BJ (cell line): ENCODE measurements at regions not wholly inside any gene's neighbourhood (a gene's known extent, or its start where the extent isn't known, plus 50 kb on each side); places are given as distances from the start of the nearest gene placed in this dataset.
A peak's percentile ranks its signal among the peaks of the same experiment; 100 is the strongest.

Experiments
- CTCF ChIA-PET: fragments of 350-600 bp; formaldehyde crosslinking; extraction: SDS; loops from one replicate; lab custom pipeline; 2021; ENCODE audit warnings: antibody characterized with exemption, inconsistent platforms; lab: Yijun Ruan, JAX
- POLR2A ChIA-PET: fragments of 300-600 bp; sonication (Branson Sonifier 250); formaldehyde crosslinking; extraction: SDS; loops from one replicate; lab custom pipeline; 2021; ENCODE audit warnings: antibody characterized with exemption; lab: Charles Lee
- DNase-seq: peaks from one replicate; pipeline ENCODE4 v3.0.0-alpha.2; 2011; ENCODE audit warnings: low read depth
- H3K27me3 ChIP-seq: 2 replicates; pipeline ENCODE4 v1.6.0; 2011; ENCODE audit warnings: low read length; ENCODE audit not compliant: control insufficient read depth, insufficient read depth
- H3K36me3 ChIP-seq: 2 replicates; pipeline ENCODE4 v1.5.1; 2011; ENCODE audit warnings: low read length; ENCODE audit not compliant: control insufficient read depth, insufficient read depth
- H3K4me3 ChIP-seq: 2 replicates; pipeline ENCODE4 v1.5.1; 2011; ENCODE audit warnings: low read depth, mild to moderate bottlenecking, control low read depth, low read length
- CTCF ChIP-seq: IDR thresholded peaks from 2 replicates; pipeline ENCODE4 v1.5.1; 2011; ENCODE audit warnings: low read depth, mild to moderate bottlenecking, control low read depth, inconsistent platforms, low read length, moderate library complexity; ENCODE audit not compliant: insufficient read depth

GRCh38 chr3:111326144-111326995, 215.6 kb upstream of the CD96 start:
- ChIA-PET POLR2A (interaction anchor here (0.7 kb wide), 2 partner anchors 9 to 11 kb away, joined by 3 to 4 read pairs; no protein-coding TSS in a partner anchor), CTCF (no interaction called here)
- DNase-seq: peak; percentile 83
- Histone ChIP-seq H3K27me3 (no peaks in the 10 kb centered on the region), H3K36me3 (no peaks in the 10 kb centered on the region), H3K4me3 (no peak overlapping the region)
- no peak for TF ChIP-seq CTCF

- H3K4me3 ChIP-seq: no peak overlapping the region
- POLR2A ChIA-PET: no interaction called here
- H3K36me3 ChIP-seq: no peaks in the 10 kb centered on the region
- DNase-seq: no peak
- TF ChIP-seq CTCF: no peak
- CTCF ChIA-PET: no interaction called here
- H3K27me3 ChIP-seq: no peaks in the 10 kb centered on the region
Observed at GRCh38 chr3:111331306-111331705, 210.7 kb upstream of the CD96 start.

- Histone ChIP-seq H3K36me3 (no peaks in the 10 kb centered on the region), H3K4me3 (no peak overlapping the region), H3K27me3 (no peaks in the 10 kb centered on the region)
- ChIA-PET CTCF (interaction anchor here (1.3 kb wide), 1 partner anchor 246 kb away, joined by 3 read pairs; no protein-coding TSS in a partner anchor), POLR2A (no interaction called here)
- DNase-seq: no peak
- TF ChIP-seq CTCF: no peak
Observed at GRCh38 chr3:111331912-111332311, 210.1 kb upstream of the CD96 start.

- POLR2A ChIA-PET: no interaction called here
Observed at GRCh38 chr3:111332488-111333080, 209.4 kb upstream of the CD96 start.

More at GRCh38 chr3:111332488-111333080, 209.4 kb upstream of the CD96 start:
- DNase-seq: no peak
- H3K27me3 ChIP-seq: no peaks in the 10 kb centered on the region
- H3K36me3 ChIP-seq: no peaks in the 10 kb centered on the region
- no peak for TF ChIP-seq CTCF
- H3K4me3 ChIP-seq: no peak overlapping the region
- CTCF ChIA-PET: interaction anchor here (1.3 kb wide), 1 partner anchor 246 kb away, joined by 3 read pairs; no protein-coding TSS in a partner anchor
